Neural crest cell (in vitro differentiated cells): ENCODE measurements at regions not wholly inside any gene's neighbourhood (a gene's known extent, or its start where the extent isn't known, plus 50 kb on each side); places are given as distances from the start of the nearest gene placed in this dataset.
A peak's percentile ranks its signal among the peaks of the same experiment; 100 is the strongest.
"Not testable (repeated sequence)": the region's sequence is repeated elsewhere in the genome, so short reads cannot be mapped to it uniquely, and the experiment has no call there.

Source experiments
- DNase-seq: peaks from one replicate; pipeline ENCODE4 v3.0.0; 2021; ENCODE audit warnings: low read depth, mixed read lengths, low spot score
- H3K27ac Mint-ChIP-seq: one replicate; pipeline ENCODE4 v1.8.0; 2021; ENCODE audit warnings: mild to moderate bottlenecking, mixed read lengths; ENCODE audit not compliant: unreplicated experiment
- H3K27me3 Mint-ChIP-seq: 2 replicates; pipeline ENCODE4 v1.8.0; 2021; ENCODE audit warnings: low read depth, mild to moderate bottlenecking, mixed read lengths
- H3K36me3 Mint-ChIP-seq: 2 replicates; pipeline ENCODE4 v1.8.0; 2021; ENCODE audit warnings: low read depth, mild to moderate bottlenecking, mixed read lengths
- H3K4me1 Mint-ChIP-seq: 2 replicates; pipeline ENCODE4 v1.8.0; 2021; ENCODE audit warnings: mixed read lengths
- H3K4me3 Mint-ChIP-seq: one replicate; pipeline ENCODE4 v1.8.0; 2021; ENCODE audit warnings: mild to moderate bottlenecking, mixed read lengths
- H3K9me3 Mint-ChIP-seq: 2 replicates; pipeline ENCODE4 v1.8.0; 2021; ENCODE audit warnings: mixed read lengths
- CTCF ChIP-seq: fragments of 200-600 bp; sonication (generic); conservative IDR thresholded peaks from 2 replicates; pipeline ENCODE4 v1.5.0; 2021; ENCODE audit warnings: antibody characterized with exemption, mild to moderate bottlenecking

GRCh38 chr17:54172985-54173316 lies 350.2 kb downstream of the KIF2B start:
- no peaks in the 10 kb centered on the region for H3K36me3 Mint-ChIP-seq
- H3K4me1 Mint-ChIP-seq, result peaks cover 6% of the 10 kb centered on the region
- peak; percentile 5 for TF ChIP-seq CTCF
- H3K27ac Mint-ChIP-seq, result no peak overlapping the region
- peaks cover 3% of the 10 kb centered on the region for H3K9me3 Mint-ChIP-seq
- H3K27me3 Mint-ChIP-seq, result no peaks in the 10 kb centered on the region
- DNase-seq, result no peak
- H3K4me3 Mint-ChIP-seq, result no peak overlapping the region

DNA sequence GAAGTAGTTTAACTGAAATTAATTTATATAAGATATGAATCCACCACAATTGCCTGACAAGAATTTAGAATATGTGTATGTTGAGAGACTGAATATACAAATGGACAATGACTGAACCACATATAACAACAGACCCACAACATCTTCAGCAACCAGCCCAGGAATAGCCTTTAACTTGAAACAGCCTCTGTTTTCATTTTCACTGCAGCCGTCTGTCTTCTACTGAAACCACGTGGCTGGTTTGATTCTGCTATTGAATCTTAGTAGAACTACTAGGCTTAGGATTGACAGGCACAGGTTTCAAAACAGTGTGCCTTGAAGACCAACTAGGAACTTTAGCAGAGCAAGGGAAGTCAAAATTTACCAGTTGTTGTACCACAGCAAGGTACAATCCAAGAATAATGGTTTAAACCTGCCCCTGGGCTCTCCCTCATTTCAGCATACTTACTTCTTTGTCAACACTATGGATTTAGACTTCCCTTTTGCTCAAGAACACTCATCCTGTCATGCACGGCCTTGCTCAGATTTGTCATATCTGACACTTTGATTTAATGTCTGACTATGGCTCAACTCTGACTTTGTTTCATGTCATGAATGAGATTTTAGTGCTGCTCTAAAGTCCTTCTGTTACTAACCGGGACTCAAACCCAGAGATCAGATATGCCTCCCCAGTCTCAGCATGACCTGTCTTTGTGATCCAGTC lies 355.0 kb downstream of the KIF2B start:
- Mint-ChIP-seq H3K27me3 (no peaks in the 10 kb centered on the region), H3K27ac (no peak overlapping the region), H3K9me3 (peaks cover 3% of the 10 kb centered on the region), H3K4me1 (no peaks in the 10 kb centered on the region), H3K4me3 (no peak overlapping the region), H3K36me3 (no peaks in the 10 kb centered on the region)
- no peak for DNase-seq
- TF ChIP-seq CTCF, result no peak

DNA sequence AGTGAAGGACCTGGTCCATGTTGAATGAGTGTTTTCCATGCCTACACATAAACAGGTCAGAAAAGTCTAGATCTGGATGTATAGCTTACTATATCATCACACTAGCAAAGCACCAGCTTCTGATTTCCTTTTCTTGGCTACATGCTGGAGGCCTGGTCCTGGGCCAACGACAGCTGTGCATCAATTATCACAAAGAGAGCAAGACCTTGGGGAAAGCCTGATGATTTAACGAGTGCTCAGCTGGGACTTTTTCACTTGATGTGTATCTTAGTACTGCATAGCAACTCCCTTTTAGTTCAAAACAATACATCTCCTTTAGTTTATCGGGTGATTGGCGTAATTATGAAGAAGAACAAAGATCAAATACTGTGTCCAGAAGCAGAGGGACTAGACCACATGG lies 358.2 kb downstream of the KIF2B start:
- H3K9me3 Mint-ChIP-seq, result peaks cover 3% of the 10 kb centered on the region
- no peak for DNase-seq
- no peak for TF ChIP-seq CTCF

DNA sequence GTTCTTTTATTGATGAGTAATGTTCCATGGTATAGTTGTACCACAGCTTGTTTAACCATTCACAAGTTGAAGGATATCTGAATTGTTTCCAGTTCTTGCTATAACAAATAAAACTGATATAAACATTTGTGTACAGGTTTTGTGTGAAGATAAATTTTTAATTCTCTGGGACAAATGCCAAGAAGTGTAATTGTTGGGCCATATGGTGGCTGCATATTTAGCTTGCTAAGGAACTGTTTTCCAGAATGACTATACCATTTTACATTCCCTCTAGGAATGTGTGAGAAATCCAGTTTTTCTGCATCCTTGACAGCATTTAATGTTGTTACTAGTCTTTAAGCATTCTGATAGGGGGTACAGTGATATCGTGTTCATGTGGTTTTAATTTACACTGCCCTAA lies 368.5 kb downstream of the KIF2B start:
- Mint-ChIP-seq H3K9me3 (peaks cover 12% of the 10 kb centered on the region), H3K27me3 (no peaks in the 10 kb centered on the region), H3K27ac (no peak overlapping the region), H3K4me3 (no peak overlapping the region), H3K36me3 (peaks cover 3% of the 10 kb centered on the region), H3K4me1 (no peaks in the 10 kb centered on the region)
- DNase-seq, result no peak
- no peak for TF ChIP-seq CTCF

More for the DNA sequence above, 358.2 kb downstream of the KIF2B start:
- Mint-ChIP-seq H3K27ac (no peak overlapping the region), H3K4me1 (no peaks in the 10 kb centered on the region), H3K36me3 (no peaks in the 10 kb centered on the region), H3K4me3 (no peak overlapping the region), H3K27me3 (no peaks in the 10 kb centered on the region)

DNA sequence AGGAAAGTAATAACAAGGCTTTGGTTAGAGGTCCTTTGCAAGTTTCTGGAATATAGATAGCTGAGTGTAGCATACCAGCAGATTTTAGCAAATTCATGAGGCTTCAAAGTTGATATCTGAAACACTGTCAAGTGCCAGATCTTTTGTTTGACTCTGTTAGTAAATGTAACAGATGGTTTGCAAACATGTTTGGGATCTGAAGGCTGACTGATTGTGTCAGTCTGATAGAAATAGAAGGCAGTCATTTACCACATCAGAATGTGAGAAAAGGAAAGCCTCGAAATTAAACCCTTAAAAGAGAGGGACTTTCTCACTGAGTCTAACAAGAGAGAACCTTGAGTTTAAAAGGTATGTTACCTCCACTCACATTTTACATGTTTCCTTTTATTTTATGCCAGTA lies 371.5 kb downstream of the KIF2B start:
- Mint-ChIP-seq H3K36me3 (peaks cover 3% of the 10 kb centered on the region), H3K27ac (no peak overlapping the region), H3K27me3 (no peaks in the 10 kb centered on the region), H3K9me3 (peaks cover 11% of the 10 kb centered on the region), H3K4me3 (no peak overlapping the region), H3K4me1 (no peaks in the 10 kb centered on the region)
- TF ChIP-seq CTCF, result no peak
- no peak for DNase-seq

DNA sequence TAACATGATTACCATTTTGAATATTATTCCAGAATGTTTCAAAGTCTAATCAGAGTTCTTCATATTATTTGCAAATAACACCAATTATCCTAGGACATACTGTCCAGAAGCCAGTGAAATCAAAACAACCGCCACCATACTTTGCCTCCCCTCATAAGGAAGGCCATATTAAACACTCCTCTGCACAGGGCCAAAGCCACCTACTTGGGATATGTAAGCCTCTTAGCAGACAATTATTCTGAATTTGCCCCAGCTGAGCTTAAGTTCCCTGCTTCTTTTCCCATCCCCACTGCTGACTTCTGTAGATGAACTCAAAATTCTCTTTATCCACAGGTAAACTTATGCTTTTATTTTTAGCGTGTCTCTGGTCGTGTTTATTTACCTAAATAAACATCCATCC lies 374.0 kb downstream of the KIF2B start:
- no peaks in the 10 kb centered on the region for H3K27me3 Mint-ChIP-seq
- H3K9me3 Mint-ChIP-seq, result peaks cover 3% of the 10 kb centered on the region
- peaks cover 1% of the 10 kb centered on the region for H3K36me3 Mint-ChIP-seq
- no peak overlapping the region for H3K27ac Mint-ChIP-seq
- TF ChIP-seq CTCF, result no peak
- no peak for DNase-seq
- H3K4me3 Mint-ChIP-seq, result no peak overlapping the region
- no peaks in the 10 kb centered on the region for H3K4me1 Mint-ChIP-seq

- not testable (repeated sequence) for H3K4me3 Mint-ChIP-seq, H3K4me1 Mint-ChIP-seq, H3K36me3 Mint-ChIP-seq, H3K9me3 Mint-ChIP-seq, H3K27me3 Mint-ChIP-seq, DNase-seq, H3K27ac Mint-ChIP-seq
Measured at GRCh38 chr17:54201380-54201779, 378.7 kb downstream of the KIF2B start.
